GM23338 (cell line): ENCODE measurements at regions not wholly inside any gene's neighbourhood (a gene's known extent, or its start where the extent isn't known, plus 50 kb on each side); places are given as distances from the start of the nearest gene placed in this dataset.

Experiments
- ATAC-seq: fragments of 200-7000 bp; cut with Tn5 transposase; 3 replicates; pipeline ENCODE4 v1.9.1; 2020
- DNase-seq: peaks from one replicate; pipeline ENCODE4 v3.0.0-alpha.2; 2015; ENCODE audit warnings: low spot score
- H2AFZ ChIP-seq: fragments of 200-600 bp; sonication (generic); 2 replicates; pipeline ENCODE4 v1.8.0; 2016; ENCODE audit warnings: antibody characterized with exemption, mild to moderate bottlenecking, moderate library complexity
- H3F3A ChIP-seq: fragments of 200-600 bp; sonication (generic); replicated peaks from 2 replicates; pipeline ENCODE4 v1.8.0; 2017; ENCODE audit warnings: antibody characterized with exemption, mixed run types, low read depth
- H3K27ac ChIP-seq: fragments of 200-600 bp; sonication (generic); 2 replicates; pipeline ENCODE4 v1.6.1; 2016; ENCODE audit warnings: low read depth
- H3K27me3 ChIP-seq: fragments of 200-600 bp; sonication (generic); 2 replicates; pipeline ENCODE4 v1.8.0; 2016; ENCODE audit warnings: mild to moderate bottlenecking, mixed run types, moderate library complexity; ENCODE audit not compliant: insufficient read depth
- H3K36me3 ChIP-seq: fragments of 200-600 bp; sonication (generic); 2 replicates; pipeline ENCODE4 v1.8.0; 2016; ENCODE audit warnings: mild to moderate bottlenecking; ENCODE audit not compliant: insufficient read depth
- H3K4me1 ChIP-seq: fragments of 200-600 bp; sonication (generic); 2 replicates; pipeline ENCODE4 v1.8.0; 2016; ENCODE audit warnings: mild to moderate bottlenecking, moderate library complexity; ENCODE audit not compliant: insufficient read depth
- H3K4me2 ChIP-seq: fragments of 200-600 bp; sonication (generic); 2 replicates; pipeline ENCODE4 v1.7.1; 2017; ENCODE audit warnings: mixed run types
- H3K4me3 ChIP-seq: fragments of 200-600 bp; sonication (generic); 2 replicates; pipeline ENCODE4 v1.6.1; 2016; ENCODE audit warnings: mixed run types
- H3K79me2 ChIP-seq: fragments of 200-600 bp; sonication (generic); replicated peaks from 2 replicates; pipeline ENCODE4 v1.8.0; 2017; ENCODE audit warnings: mild to moderate bottlenecking; ENCODE audit not compliant: insufficient read depth
- H3K9me2 ChIP-seq: fragments of 200-600 bp; sonication (generic); 2 replicates; pipeline ENCODE4 v1.8.0; 2017; ENCODE audit not compliant: insufficient read depth
- H4K20me1 ChIP-seq: fragments of 200-600 bp; sonication (generic); replicated peaks from 2 replicates; pipeline ENCODE4 v1.8.0; 2017; ENCODE audit warnings: mild to moderate bottlenecking; ENCODE audit not compliant: insufficient read depth
- H3K27ac Mint-ChIP-seq: 2 replicates; pipeline ENCODE4 v1.8.0; 2020; ENCODE audit warnings: inconsistent platforms, mild to moderate bottlenecking, moderate library complexity, mixed read lengths
- H3K27me3 Mint-ChIP-seq: 3 replicates; pipeline ENCODE4 v1.8.0; 2022; ENCODE audit warnings: low read depth, mild to moderate bottlenecking, moderate library complexity, mixed read lengths, inconsistent platforms; ENCODE audit not compliant: insufficient read depth, poor library complexity
- H3K36me3 Mint-ChIP-seq: 3 replicates; pipeline ENCODE4 v1.8.0; 2021; ENCODE audit warnings: low read depth, mild to moderate bottlenecking, inconsistent platforms, moderate library complexity, mixed read lengths
- H3K4me1 Mint-ChIP-seq: 3 replicates; pipeline ENCODE4 v1.8.0; 2020; ENCODE audit warnings: mild to moderate bottlenecking, inconsistent platforms, mixed read lengths
- H3K4me3 Mint-ChIP-seq: 3 replicates; pipeline ENCODE4 v1.8.0; 2021; ENCODE audit warnings: moderate library complexity, mild to moderate bottlenecking, inconsistent platforms, mixed read lengths
- H3K9me3 Mint-ChIP-seq: 3 replicates; pipeline ENCODE4 v1.8.0; 2020; ENCODE audit warnings: moderate library complexity, mild to moderate bottlenecking, inconsistent platforms, mixed read lengths
- CREB1 ChIP-seq: fragments of 250-450 bp; sonication (Bioruptor Pico); IDR thresholded peaks from 2 replicates; pipeline ENCODE4 v1.5.0; 2020; ENCODE audit warnings: low read depth, mild to moderate bottlenecking, moderate library complexity
- EZH2phosphoT487 ChIP-seq: fragments of 200-600 bp; sonication (generic); IDR thresholded peaks from one replicate; pipeline ENCODE4 v1.8.1; 2018; ENCODE audit warnings: antibody characterized with exemption; ENCODE audit not compliant: unreplicated experiment
- JUNB ChIP-seq: IDR thresholded peaks from one replicate; pipeline ENCODE4 v1.6.1; 2016; ENCODE audit warnings: antibody characterized with exemption; ENCODE audit not compliant: unreplicated experiment
- POLR2AphosphoS5 ChIP-seq: IDR thresholded peaks from 2 replicates; pipeline ENCODE4 v1.6.1; 2016; ENCODE audit warnings: antibody characterized with exemption, low read depth
- STAT1 ChIP-seq: IDR thresholded peaks from one replicate; pipeline ENCODE4 v1.6.1; 2016; ENCODE audit warnings: antibody characterized with exemption; ENCODE audit not compliant: unreplicated experiment
- ZNF114 ChIP-seq: fragments of 250-450 bp; sonication (Bioruptor Pico); IDR thresholded peaks from 2 replicates; pipeline ENCODE4 v1.5.0; 2020; ENCODE audit warnings: mild to moderate bottlenecking, moderate library complexity
- ZNF331 ChIP-seq: fragments of 250-450 bp; sonication (Bioruptor Pico); IDR thresholded peaks from 2 replicates; pipeline ENCODE4 v1.5.0; 2020; ENCODE audit warnings: low read depth, mild to moderate bottlenecking, moderate library complexity
- TF ChIP-seq, protein P1 (sequence below): IDR thresholded peaks from 2 replicates; pipeline ENCODE4 v1.6.1; 2016; ENCODE audit warnings: antibody characterized with exemption
- TF ChIP-seq, protein P2 (sequence below): IDR thresholded peaks from one replicate; pipeline ENCODE4 v1.6.1; 2018; ENCODE audit warnings: antibody characterized with exemption; ENCODE audit not compliant: unreplicated experiment
- TF ChIP-seq, protein P3 (sequence below): fragments of 250-450 bp; sonication (Bioruptor Pico); IDR thresholded peaks from 2 replicates; pipeline ENCODE4 v1.5.0; 2020; ENCODE audit warnings: mild to moderate bottlenecking, moderate library complexity

DNA sequence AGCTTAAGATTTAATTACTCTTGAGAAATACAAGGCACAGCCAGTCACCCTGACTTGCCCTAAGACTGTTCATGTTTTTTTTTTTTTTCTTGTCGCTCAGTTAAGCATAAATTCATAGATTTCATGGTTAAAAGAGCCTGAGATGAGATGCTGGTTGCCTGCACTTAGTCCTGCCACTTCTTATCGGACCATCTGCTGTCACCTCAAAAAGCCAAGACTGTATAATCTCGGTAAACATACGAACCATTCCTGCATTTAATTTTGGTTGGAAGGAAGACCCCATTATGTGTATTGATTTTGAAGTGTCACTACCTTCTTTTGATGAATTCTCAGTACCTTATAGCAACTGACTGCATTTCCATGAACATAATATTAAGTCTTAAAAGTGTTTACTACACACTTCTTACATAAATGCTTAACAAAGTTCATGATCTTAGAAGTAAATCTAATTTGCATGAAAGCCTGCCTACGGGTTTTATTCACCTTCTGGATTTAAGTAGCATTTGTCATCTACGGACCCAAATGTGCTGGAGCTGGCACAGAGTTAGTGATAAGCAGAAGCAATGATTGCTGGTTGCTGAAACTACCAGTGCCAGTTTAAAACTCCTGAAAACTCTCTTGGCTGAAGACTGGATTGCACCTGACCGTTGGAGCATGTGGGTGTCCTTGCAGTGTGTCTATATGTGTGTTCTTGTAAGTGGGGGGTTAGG is 843.4 kb downstream of the TMEM182 start (continued):
- TF ChIP-seq, protein P1, sequence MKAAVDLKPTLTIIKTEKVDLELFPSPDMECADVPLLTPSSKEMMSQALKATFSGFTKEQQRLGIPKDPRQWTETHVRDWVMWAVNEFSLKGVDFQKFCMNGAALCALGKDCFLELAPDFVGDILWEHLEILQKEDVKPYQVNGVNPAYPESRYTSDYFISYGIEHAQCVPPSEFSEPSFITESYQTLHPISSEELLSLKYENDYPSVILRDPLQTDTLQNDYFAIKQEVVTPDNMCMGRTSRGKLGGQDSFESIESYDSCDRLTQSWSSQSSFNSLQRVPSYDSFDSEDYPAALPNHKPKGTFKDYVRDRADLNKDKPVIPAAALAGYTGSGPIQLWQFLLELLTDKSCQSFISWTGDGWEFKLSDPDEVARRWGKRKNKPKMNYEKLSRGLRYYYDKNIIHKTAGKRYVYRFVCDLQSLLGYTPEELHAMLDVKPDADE, result no peak
- TF ChIP-seq, protein P2, sequence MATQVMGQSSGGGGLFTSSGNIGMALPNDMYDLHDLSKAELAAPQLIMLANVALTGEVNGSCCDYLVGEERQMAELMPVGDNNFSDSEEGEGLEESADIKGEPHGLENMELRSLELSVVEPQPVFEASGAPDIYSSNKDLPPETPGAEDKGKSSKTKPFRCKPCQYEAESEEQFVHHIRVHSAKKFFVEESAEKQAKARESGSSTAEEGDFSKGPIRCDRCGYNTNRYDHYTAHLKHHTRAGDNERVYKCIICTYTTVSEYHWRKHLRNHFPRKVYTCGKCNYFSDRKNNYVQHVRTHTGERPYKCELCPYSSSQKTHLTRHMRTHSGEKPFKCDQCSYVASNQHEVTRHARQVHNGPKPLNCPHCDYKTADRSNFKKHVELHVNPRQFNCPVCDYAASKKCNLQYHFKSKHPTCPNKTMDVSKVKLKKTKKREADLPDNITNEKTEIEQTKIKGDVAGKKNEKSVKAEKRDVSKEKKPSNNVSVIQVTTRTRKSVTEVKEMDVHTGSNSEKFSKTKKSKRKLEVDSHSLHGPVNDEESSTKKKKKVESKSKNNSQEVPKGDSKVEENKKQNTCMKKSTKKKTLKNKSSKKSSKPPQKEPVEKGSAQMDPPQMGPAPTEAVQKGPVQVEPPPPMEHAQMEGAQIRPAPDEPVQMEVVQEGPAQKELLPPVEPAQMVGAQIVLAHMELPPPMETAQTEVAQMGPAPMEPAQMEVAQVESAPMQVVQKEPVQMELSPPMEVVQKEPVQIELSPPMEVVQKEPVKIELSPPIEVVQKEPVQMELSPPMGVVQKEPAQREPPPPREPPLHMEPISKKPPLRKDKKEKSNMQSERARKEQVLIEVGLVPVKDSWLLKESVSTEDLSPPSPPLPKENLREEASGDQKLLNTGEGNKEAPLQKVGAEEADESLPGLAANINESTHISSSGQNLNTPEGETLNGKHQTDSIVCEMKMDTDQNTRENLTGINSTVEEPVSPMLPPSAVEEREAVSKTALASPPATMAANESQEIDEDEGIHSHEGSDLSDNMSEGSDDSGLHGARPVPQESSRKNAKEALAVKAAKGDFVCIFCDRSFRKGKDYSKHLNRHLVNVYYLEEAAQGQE, result no peak
- TF ChIP-seq EZH2phosphoT487, result no peak
- TF ChIP-seq STAT1, result no peak
- no peak for TF ChIP-seq JUNB
- TF ChIP-seq ZNF114 (CRISPR knock-in tag), result no peak
- no peak for TF ChIP-seq POLR2AphosphoS5

DNA sequence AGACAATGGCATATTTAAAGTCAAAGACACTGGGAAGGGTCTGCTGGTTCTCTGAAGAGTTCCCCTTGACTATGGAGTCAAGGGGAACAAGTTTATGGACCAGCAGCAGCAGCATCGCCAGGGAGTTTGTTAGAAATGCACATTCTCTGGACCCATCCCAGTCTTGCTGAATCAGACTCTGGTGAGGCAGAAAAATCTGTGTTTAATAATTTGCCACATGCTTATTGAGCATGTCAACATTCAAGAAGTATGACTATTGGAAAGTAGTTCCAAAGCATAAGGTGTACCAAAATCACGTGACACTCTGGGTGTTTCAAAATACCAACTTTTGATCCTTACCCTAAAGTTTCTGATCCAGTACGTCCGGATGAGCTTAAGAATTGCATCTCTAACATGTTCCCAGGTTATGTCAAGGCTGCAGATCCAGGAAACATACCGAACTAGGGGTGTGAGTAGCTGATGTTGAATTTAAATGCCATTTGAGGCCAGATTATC is 853.8 kb downstream of the TMEM182 start:
- Histone ChIP-seq H3K4me1 (no peaks in the 10 kb centered on the region), H3K4me3 (no peak overlapping the region), H4K20me1 (no peaks in the 10 kb centered on the region), H3K4me2 (no peak overlapping the region), H3K36me3 (no peaks in the 10 kb centered on the region), H2AFZ (no peak overlapping the region), H3K27ac (no peak overlapping the region), H3F3A (no peaks in the 10 kb centered on the region), H3K9me2 (peaks cover 5% of the 10 kb centered on the region; the same call in 1 of the 2 replicates), H3K79me2 (no peaks in the 10 kb centered on the region), H3K27me3 (no peaks in the 10 kb centered on the region)
- Mint-ChIP-seq H3K4me3 (no peak overlapping the region), H3K4me1 (no peaks in the 10 kb centered on the region), H3K27ac (no peak overlapping the region), H3K9me3 (peaks cover 5% of the 10 kb centered on the region; the same call in 2 of the 3 replicates), H3K27me3 (no peaks in the 10 kb centered on the region), H3K36me3 (peaks cover 5% of the 10 kb centered on the region; the same call in 2 of the 3 replicates)
- ATAC-seq, result no peak
- DNase-seq, result no peak
- no peak for TF ChIP-seq CREB1 (CRISPR knock-in tag)
- TF ChIP-seq JUNB, result no peak
- TF ChIP-seq, protein P3, sequence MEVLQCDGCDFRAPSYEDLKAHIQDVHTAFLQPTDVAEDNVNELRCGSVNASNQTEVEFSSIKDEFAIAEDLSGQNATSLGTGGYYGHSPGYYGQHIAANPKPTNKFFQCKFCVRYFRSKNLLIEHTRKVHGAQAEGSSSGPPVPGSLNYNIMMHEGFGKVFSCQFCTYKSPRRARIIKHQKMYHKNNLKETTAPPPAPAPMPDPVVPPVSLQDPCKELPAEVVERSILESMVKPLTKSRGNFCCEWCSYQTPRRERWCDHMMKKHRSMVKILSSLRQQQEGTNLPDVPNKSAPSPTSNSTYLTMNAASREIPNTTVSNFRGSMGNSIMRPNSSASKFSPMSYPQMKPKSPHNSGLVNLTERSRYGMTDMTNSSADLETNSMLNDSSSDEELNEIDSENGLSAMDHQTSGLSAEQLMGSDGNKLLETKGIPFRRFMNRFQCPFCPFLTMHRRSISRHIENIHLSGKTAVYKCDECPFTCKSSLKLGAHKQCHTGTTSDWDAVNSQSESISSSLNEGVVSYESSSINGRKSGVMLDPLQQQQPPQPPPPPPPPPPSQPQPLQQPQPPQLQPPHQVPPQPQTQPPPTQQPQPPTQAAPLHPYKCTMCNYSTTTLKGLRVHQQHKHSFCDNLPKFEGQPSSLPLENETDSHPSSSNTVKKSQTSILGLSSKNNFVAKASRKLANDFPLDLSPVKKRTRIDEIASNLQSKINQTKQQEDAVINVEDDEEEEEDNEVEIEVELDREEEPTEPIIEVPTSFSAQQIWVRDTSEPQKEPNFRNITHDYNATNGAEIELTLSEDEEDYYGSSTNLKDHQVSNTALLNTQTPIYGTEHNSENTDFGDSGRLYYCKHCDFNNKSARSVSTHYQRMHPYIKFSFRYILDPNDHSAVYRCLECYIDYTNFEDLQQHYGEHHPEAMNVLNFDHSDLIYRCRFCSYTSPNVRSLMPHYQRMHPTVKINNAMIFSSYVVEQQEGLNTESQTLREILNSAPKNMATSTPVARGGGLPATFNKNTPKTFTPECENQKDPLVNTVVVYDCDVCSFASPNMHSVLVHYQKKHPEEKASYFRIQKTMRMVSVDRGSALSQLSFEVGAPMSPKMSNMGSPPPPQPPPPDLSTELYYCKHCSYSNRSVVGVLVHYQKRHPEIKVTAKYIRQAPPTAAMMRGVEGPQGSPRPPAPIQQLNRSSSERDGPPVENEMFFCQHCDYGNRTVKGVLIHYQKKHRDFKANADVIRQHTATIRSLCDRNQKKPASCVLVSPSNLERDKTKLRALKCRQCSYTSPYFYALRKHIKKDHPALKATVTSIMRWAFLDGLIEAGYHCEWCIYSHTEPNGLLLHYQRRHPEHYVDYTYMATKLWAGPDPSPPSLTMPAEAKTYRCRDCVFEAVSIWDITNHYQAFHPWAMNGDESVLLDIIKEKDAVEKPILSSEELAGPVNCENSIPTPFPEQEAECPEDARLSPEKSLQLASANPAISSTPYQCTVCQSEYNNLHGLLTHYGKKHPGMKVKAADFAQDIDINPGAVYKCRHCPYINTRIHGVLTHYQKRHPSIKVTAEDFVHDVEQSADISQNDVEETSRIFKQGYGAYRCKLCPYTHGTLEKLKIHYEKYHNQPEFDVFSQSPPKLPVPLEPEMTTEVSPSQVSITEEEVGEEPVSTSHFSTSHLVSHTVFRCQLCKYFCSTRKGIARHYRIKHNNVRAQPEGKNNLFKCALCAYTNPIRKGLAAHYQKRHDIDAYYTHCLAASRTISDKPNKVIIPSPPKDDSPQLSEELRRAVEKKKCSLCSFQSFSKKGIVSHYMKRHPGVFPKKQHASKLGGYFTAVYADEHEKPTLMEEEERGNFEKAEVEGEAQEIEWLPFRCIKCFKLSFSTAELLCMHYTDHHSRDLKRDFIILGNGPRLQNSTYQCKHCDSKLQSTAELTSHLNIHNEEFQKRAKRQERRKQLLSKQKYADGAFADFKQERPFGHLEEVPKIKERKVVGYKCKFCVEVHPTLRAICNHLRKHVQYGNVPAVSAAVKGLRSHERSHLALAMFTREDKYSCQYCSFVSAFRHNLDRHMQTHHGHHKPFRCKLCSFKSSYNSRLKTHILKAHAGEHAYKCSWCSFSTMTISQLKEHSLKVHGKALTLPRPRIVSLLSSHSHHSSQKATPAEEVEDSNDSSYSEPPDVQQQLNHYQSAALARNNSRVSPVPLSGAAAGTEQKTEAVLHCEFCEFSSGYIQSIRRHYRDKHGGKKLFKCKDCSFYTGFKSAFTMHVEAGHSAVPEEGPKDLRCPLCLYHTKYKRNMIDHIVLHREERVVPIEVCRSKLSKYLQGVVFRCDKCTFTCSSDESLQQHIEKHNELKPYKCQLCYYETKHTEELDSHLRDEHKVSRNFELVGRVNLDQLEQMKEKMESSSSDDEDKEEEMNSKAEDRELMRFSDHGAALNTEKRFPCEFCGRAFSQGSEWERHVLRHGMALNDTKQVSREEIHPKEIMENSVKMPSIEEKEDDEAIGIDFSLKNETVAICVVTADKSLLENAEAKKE, result no peak
- no peak for TF ChIP-seq ZNF331 (CRISPR knock-in tag)
- no peak for TF ChIP-seq ZNF114 (CRISPR knock-in tag)
- TF ChIP-seq, protein P2, result no peak
